ENCODE measurements at regions not wholly inside any gene's neighbourhood (a gene's known extent, or its start where the extent isn't known, plus 50 kb on each side); places are given as distances from the start of the nearest gene placed in this dataset.

- no peak for TF ChIP-seq CTCF (conservative IDR thresholded peaks at IDR 0.05)
- no peak overlapping the region for H3K27ac ChIP-seq
Observed at GRCh38 chr13:33752597-33752996, 65.4 kb upstream of the RFC3 start.

- no peak for TF ChIP-seq CTCF (conservative IDR thresholded peaks at IDR 0.05)
- H3K27ac ChIP-seq: no peak overlapping the region
Observed at GRCh38 chr13:33756929-33757328, 61.0 kb upstream of the RFC3 start.

GRCh38 chr13:33757713-33758112 is 60.2 kb upstream of the RFC3 start:
- no peak overlapping the region for H3K27ac ChIP-seq
- no peak for TF ChIP-seq CTCF (conservative IDR thresholded peaks at IDR 0.05)

GRCh38 chr13:33758113-33758512 is 59.8 kb upstream of the RFC3 start:
- TF ChIP-seq CTCF (conservative IDR thresholded peaks at IDR 0.05): no peak

GRCh38 chr13:33761740-33762139 is 56.2 kb upstream of the RFC3 start:
- TF ChIP-seq CTCF (conservative IDR thresholded peaks at IDR 0.05): peak; percentile 55
- peak overlapping the region; percentile 55; the same call in 1 of the 2 replicates for H3K27ac ChIP-seq

More at GRCh38 chr13:33758113-33758512, 59.8 kb upstream of the RFC3 start:
- no peak overlapping the region for H3K27ac ChIP-seq

- no peak for TF ChIP-seq CTCF (conservative IDR thresholded peaks at IDR 0.05)
- H3K27ac ChIP-seq: no peak overlapping the region
Observed at GRCh38 chr13:33763021-33763420, 54.9 kb upstream of the RFC3 start.

- no peak overlapping the region for H3K27ac ChIP-seq
- no peak for TF ChIP-seq CTCF (conservative IDR thresholded peaks at IDR 0.05)
Observed at GRCh38 chr13:33764716-33765115, 53.2 kb upstream of the RFC3 start.

Data from VCaP (cell line).